M059J (cell line): ENCODE measurements at regions not wholly inside any gene's neighbourhood (a gene's known extent, or its start where the extent isn't known, plus 50 kb on each side); places are given as distances from the start of the nearest gene placed in this dataset.
A peak's percentile ranks its signal among the peaks of the same experiment; 100 is the strongest.
"Not testable (repeated sequence)": the region's sequence is repeated elsewhere in the genome, so short reads cannot be mapped to it uniquely, and the experiment has no call there.

Source experiments
- DNase-seq: peaks from one replicate; pipeline ENCODE4 v3.0.0-alpha.2; 2012; ENCODE audit warnings: low read depth

- peak; percentile 76 for DNase-seq
Observed at GRCh38 chr6:112931832-112932231, 584.7 kb downstream of the RFPL4B start.

- peak; percentile 42 for DNase-seq
Observed at GRCh38 chr6:112933947-112934346, 586.8 kb downstream of the RFPL4B start.

GRCh38 chr6:112934433-112935327 lies 587.5 kb downstream of the RFPL4B start:
- no peak for DNase-seq

- no peak for DNase-seq
Observed at GRCh38 chr6:112935402-112936078, 588.4 kb downstream of the RFPL4B start.

- no peak for DNase-seq
Observed at GRCh38 chr6:112936079-112936472, 588.9 kb downstream of the RFPL4B start.

GRCh38 chr6:112936504-112936903 lies 589.4 kb downstream of the RFPL4B start:
- no peak for DNase-seq

- DNase-seq = not testable (repeated sequence)
Observed at GRCh38 chr6:112937690-112938089, 590.6 kb downstream of the RFPL4B start.

GRCh38 chr6:112938650-112939049 lies 591.5 kb downstream of the RFPL4B start:
- DNase-seq = peak; percentile 68

GRCh38 chr6:112939563-112939962 lies 592.4 kb downstream of the RFPL4B start:
- peak; percentile 75 for DNase-seq

- DNase-seq = no peak
Observed at GRCh38 chr6:112941613-112942012, 594.5 kb downstream of the RFPL4B start.

- peak; percentile 82 for DNase-seq
Observed at GRCh38 chr6:112946051-112946450, 598.9 kb downstream of the RFPL4B start.

- DNase-seq = no peak
Observed at GRCh38 chr6:112947507-112947906, 600.4 kb downstream of the RFPL4B start.

- DNase-seq = peak; percentile 46
Observed at GRCh38 chr6:112951829-112952228, 604.7 kb downstream of the RFPL4B start.

GRCh38 chr6:112955743-112956142 lies 608.6 kb downstream of the RFPL4B start:
- not testable (repeated sequence) for DNase-seq

GRCh38 chr6:112956696-112957535 lies 609.8 kb downstream of the RFPL4B start:
- DNase-seq = peak; percentile 88

- DNase-seq = no peak
Observed at GRCh38 chr6:112957536-112957916, 610.4 kb downstream of the RFPL4B start.

GRCh38 chr6:112960130-112960529 lies 613.0 kb downstream of the RFPL4B start:
- not testable (repeated sequence) for DNase-seq

GRCh38 chr6:112967974-112968373 lies 620.8 kb downstream of the RFPL4B start:
- no peak for DNase-seq

GRCh38 chr6:112971651-112972050 lies 624.5 kb downstream of the RFPL4B start:
- DNase-seq = no peak

GRCh38 chr6:112974931-112975330 lies 627.8 kb downstream of the RFPL4B start:
- DNase-seq = not testable (repeated sequence)

GRCh38 chr6:112976579-112976978 lies 629.4 kb downstream of the RFPL4B start:
- not testable (repeated sequence) for DNase-seq

GRCh38 chr6:112979830-112980229 lies 632.7 kb downstream of the RFPL4B start:
- DNase-seq = peak; percentile 94
